GM23338 (cell line): ENCODE measurements at regions not wholly inside any gene's neighbourhood (a gene's known extent, or its start where the extent isn't known, plus 50 kb on each side); places are given as distances from the start of the nearest gene placed in this dataset.

ENCODE experiments used
- ATAC-seq: fragments of 200-7000 bp; cut with Tn5 transposase; 3 replicates; pipeline ENCODE4 v1.9.1; 2020
- DNase-seq: peaks from one replicate; pipeline ENCODE4 v3.0.0-alpha.2; 2015; ENCODE audit warnings: low spot score
- H2AFZ ChIP-seq: fragments of 200-600 bp; sonication (generic); 2 replicates; pipeline ENCODE4 v1.8.0; 2016; ENCODE audit warnings: antibody characterized with exemption, mild to moderate bottlenecking, moderate library complexity
- H3F3A ChIP-seq: fragments of 200-600 bp; sonication (generic); replicated peaks from 2 replicates; pipeline ENCODE4 v1.8.0; 2017; ENCODE audit warnings: antibody characterized with exemption, mixed run types, low read depth
- H3K27ac ChIP-seq: fragments of 200-600 bp; sonication (generic); 2 replicates; pipeline ENCODE4 v1.6.1; 2016; ENCODE audit warnings: low read depth
- H3K27me3 ChIP-seq: fragments of 200-600 bp; sonication (generic); 2 replicates; pipeline ENCODE4 v1.8.0; 2016; ENCODE audit warnings: mild to moderate bottlenecking, mixed run types, moderate library complexity; ENCODE audit not compliant: insufficient read depth
- H3K36me3 ChIP-seq: fragments of 200-600 bp; sonication (generic); 2 replicates; pipeline ENCODE4 v1.8.0; 2016; ENCODE audit warnings: mild to moderate bottlenecking; ENCODE audit not compliant: insufficient read depth
- H3K4me1 ChIP-seq: fragments of 200-600 bp; sonication (generic); 2 replicates; pipeline ENCODE4 v1.8.0; 2016; ENCODE audit warnings: mild to moderate bottlenecking, moderate library complexity; ENCODE audit not compliant: insufficient read depth
- H3K4me2 ChIP-seq: fragments of 200-600 bp; sonication (generic); 2 replicates; pipeline ENCODE4 v1.7.1; 2017; ENCODE audit warnings: mixed run types
- H3K4me3 ChIP-seq: fragments of 200-600 bp; sonication (generic); 2 replicates; pipeline ENCODE4 v1.6.1; 2016; ENCODE audit warnings: mixed run types
- H3K79me2 ChIP-seq: fragments of 200-600 bp; sonication (generic); replicated peaks from 2 replicates; pipeline ENCODE4 v1.8.0; 2017; ENCODE audit warnings: mild to moderate bottlenecking; ENCODE audit not compliant: insufficient read depth
- H3K9me2 ChIP-seq: fragments of 200-600 bp; sonication (generic); 2 replicates; pipeline ENCODE4 v1.8.0; 2017; ENCODE audit not compliant: insufficient read depth
- H4K20me1 ChIP-seq: fragments of 200-600 bp; sonication (generic); replicated peaks from 2 replicates; pipeline ENCODE4 v1.8.0; 2017; ENCODE audit warnings: mild to moderate bottlenecking; ENCODE audit not compliant: insufficient read depth
- H3K27ac Mint-ChIP-seq: 2 replicates; pipeline ENCODE4 v1.8.0; 2020; ENCODE audit warnings: inconsistent platforms, mild to moderate bottlenecking, moderate library complexity, mixed read lengths
- H3K27me3 Mint-ChIP-seq: 3 replicates; pipeline ENCODE4 v1.8.0; 2022; ENCODE audit warnings: low read depth, mild to moderate bottlenecking, moderate library complexity, mixed read lengths, inconsistent platforms; ENCODE audit not compliant: insufficient read depth, poor library complexity
- H3K36me3 Mint-ChIP-seq: 3 replicates; pipeline ENCODE4 v1.8.0; 2021; ENCODE audit warnings: low read depth, mild to moderate bottlenecking, inconsistent platforms, moderate library complexity, mixed read lengths
- H3K4me1 Mint-ChIP-seq: 3 replicates; pipeline ENCODE4 v1.8.0; 2020; ENCODE audit warnings: mild to moderate bottlenecking, inconsistent platforms, mixed read lengths
- H3K4me3 Mint-ChIP-seq: 3 replicates; pipeline ENCODE4 v1.8.0; 2021; ENCODE audit warnings: moderate library complexity, mild to moderate bottlenecking, inconsistent platforms, mixed read lengths
- H3K9me3 Mint-ChIP-seq: 3 replicates; pipeline ENCODE4 v1.8.0; 2020; ENCODE audit warnings: moderate library complexity, mild to moderate bottlenecking, inconsistent platforms, mixed read lengths
- CREB1 ChIP-seq: fragments of 250-450 bp; sonication (Bioruptor Pico); IDR thresholded peaks from 2 replicates; pipeline ENCODE4 v1.5.0; 2020; ENCODE audit warnings: low read depth, mild to moderate bottlenecking, moderate library complexity
- CTCF ChIP-seq, 2 experiments: fragments of 200-600 bp in 1 of 2; sonication (generic) in 1 of 2; conservative IDR thresholded peaks; 2 replicates each; pipeline versions ENCODE4 v1.5.1 to v1.6.1; 2016 to 2017; ENCODE audit warnings: antibody characterized with exemption in 2 of 2, low read depth in 2 of 2, mild to moderate bottlenecking in 2 of 2, moderate library complexity in 1 of 2
- ETS1 ChIP-seq: IDR thresholded peaks from 2 replicates; pipeline ENCODE4 v1.6.1; 2016; ENCODE audit warnings: antibody characterized with exemption
- EZH2 ChIP-seq: fragments of 200-600 bp; sonication (generic); IDR thresholded peaks from one replicate; pipeline ENCODE4 v1.8.0; 2017; ENCODE audit warnings: antibody characterized with exemption, mild to moderate bottlenecking, low read depth; ENCODE audit not compliant: unreplicated experiment
- EZH2phosphoT487 ChIP-seq: fragments of 200-600 bp; sonication (generic); IDR thresholded peaks from one replicate; pipeline ENCODE4 v1.8.1; 2018; ENCODE audit warnings: antibody characterized with exemption; ENCODE audit not compliant: unreplicated experiment
- JUNB ChIP-seq: IDR thresholded peaks from one replicate; pipeline ENCODE4 v1.6.1; 2016; ENCODE audit warnings: antibody characterized with exemption; ENCODE audit not compliant: unreplicated experiment
- NANOG ChIP-seq: IDR thresholded peaks from 2 replicates; pipeline ENCODE4 v1.6.1; 2016; ENCODE audit warnings: antibody characterized with exemption, borderline replicate concordance
- POLR2AphosphoS5 ChIP-seq: IDR thresholded peaks from 2 replicates; pipeline ENCODE4 v1.6.1; 2016; ENCODE audit warnings: antibody characterized with exemption, low read depth
- REST ChIP-seq: IDR thresholded peaks from one replicate; pipeline ENCODE4 v1.6.1; 2018; ENCODE audit warnings: antibody characterized with exemption; ENCODE audit not compliant: unreplicated experiment
- STAT1 ChIP-seq: IDR thresholded peaks from one replicate; pipeline ENCODE4 v1.6.1; 2016; ENCODE audit warnings: antibody characterized with exemption; ENCODE audit not compliant: unreplicated experiment
- ZNF114 ChIP-seq: fragments of 250-450 bp; sonication (Bioruptor Pico); IDR thresholded peaks from 2 replicates; pipeline ENCODE4 v1.5.0; 2020; ENCODE audit warnings: mild to moderate bottlenecking, moderate library complexity
- ZNF331 ChIP-seq: fragments of 250-450 bp; sonication (Bioruptor Pico); IDR thresholded peaks from 2 replicates; pipeline ENCODE4 v1.5.0; 2020; ENCODE audit warnings: low read depth, mild to moderate bottlenecking, moderate library complexity
- ZNF462 ChIP-seq: fragments of 250-450 bp; sonication (Bioruptor Pico); IDR thresholded peaks from 2 replicates; pipeline ENCODE4 v1.5.0; 2020; ENCODE audit warnings: mild to moderate bottlenecking, moderate library complexity

- Histone ChIP-seq H2AFZ (peak overlapping the region; percentile 90), H4K20me1 (no peaks in the 10 kb centered on the region), H3K79me2 (no peaks in the 10 kb centered on the region), H3K27ac (no peak overlapping the region), H3K9me2 (no peaks in the 10 kb centered on the region), H3K4me3 (no peak overlapping the region), H3K27me3 (no peaks in the 10 kb centered on the region), H3K36me3 (no peaks in the 10 kb centered on the region), H3K4me2 (peak overlapping the region; percentile 38; the same call in 1 of the 2 replicates), H3K4me1 (peaks cover 24% of the 10 kb centered on the region), H3F3A (0 out of 2 replicates have a peak, but pooled peaks cover 5% of the 10 kb centered on the region)
- H3K27ac Mint-ChIP-seq, result no peak overlapping the region
- TF ChIP-seq POLR2AphosphoS5 (no peak), REST (no peak), JUNB (no peak), ZNF331 (CRISPR knock-in tag) (no peak), EZH2phosphoT487 (no peak), ETS1 (no peak), EZH2 (no peak), CTCF (conservative IDR thresholded peaks at IDR 0.05; ENCODE audit: low read depth in 2 of 2) (no peak), NANOG (no peak), CREB1 (CRISPR knock-in tag) (no peak), ZNF462 (CRISPR knock-in tag) (no peak), ZNF114 (CRISPR knock-in tag) (no peak), STAT1 (no peak)
- no peaks in the 10 kb centered on the region for H3K9me3 Mint-ChIP-seq
- DNase-seq (no peak), ATAC-seq (peak; percentile 51)
- H3K4me1 Mint-ChIP-seq, result peaks cover 20% of the 10 kb centered on the region
- peaks cover 1% of the 10 kb centered on the region for H3K27me3 Mint-ChIP-seq
- H3K36me3 Mint-ChIP-seq, result no peaks in the 10 kb centered on the region
- H3K4me3 Mint-ChIP-seq, result no peak overlapping the region
Measured at GRCh38 chr11:93604008-93604660, 57.3 kb upstream of the CEP295 start.
